Fibroblast of skin of abdomen (primary cell): ENCODE measurements at regions not wholly inside any gene's neighbourhood (a gene's known extent, or its start where the extent isn't known, plus 50 kb on each side); places are given as distances from the start of the nearest gene placed in this dataset.
"Not testable (repeated sequence)": the region's sequence is repeated elsewhere in the genome, so short reads cannot be mapped to it uniquely, and the experiment has no call there.

Experiments used
- DNase-seq: peaks from one replicate; pipeline ENCODE4 v3.0.0-alpha.2; 2013

- peak; percentile 94 for DNase-seq
These were observed 143.9 kb upstream of the FN1 start for GRCh38 chr2:215579809-215580208.

- DNase-seq: peak; percentile 21
These were observed 141.5 kb upstream of the FN1 start for GRCh38 chr2:215577356-215577755.

- no peak for DNase-seq
These were observed 140.7 kb upstream of the FN1 start for GRCh38 chr2:215576572-215576971.

GRCh38 chr2:215573496-215573895 lies 137.6 kb upstream of the FN1 start:
- no peak for DNase-seq

DNA sequence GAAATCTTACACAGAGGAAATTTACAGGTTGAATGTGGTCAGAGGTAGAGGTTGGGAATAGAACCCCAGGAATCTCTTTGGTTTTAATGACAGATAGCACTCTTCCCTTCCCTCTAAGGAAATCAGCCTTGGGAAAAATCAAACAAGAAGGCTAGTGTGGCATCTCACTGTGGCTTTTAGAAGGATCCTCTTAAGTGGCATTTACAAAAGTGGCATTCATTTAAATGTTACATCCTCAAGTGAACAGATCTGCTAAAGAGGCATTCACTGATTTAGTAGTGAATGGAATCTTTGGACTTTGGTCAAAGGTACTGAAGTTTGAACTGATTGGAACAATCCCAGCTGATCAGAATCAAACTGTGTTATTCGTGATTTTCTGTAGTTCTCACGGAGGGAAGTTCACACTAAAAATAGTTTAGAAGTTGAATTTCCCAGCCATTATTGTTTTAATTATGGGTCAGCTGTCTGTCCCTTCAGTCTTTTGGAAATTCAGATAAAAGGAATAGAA lies 136.5 kb upstream of the FN1 start:
- no peak for DNase-seq

- no peak for DNase-seq
These were observed 135.8 kb upstream of the FN1 start for GRCh38 chr2:215571689-215572088.

GRCh38 chr2:215567504-215567903 lies 131.6 kb upstream of the FN1 start:
- DNase-seq: no peak

GRCh38 chr2:215565897-215566296 lies 130.0 kb upstream of the FN1 start:
- no peak for DNase-seq

DNA sequence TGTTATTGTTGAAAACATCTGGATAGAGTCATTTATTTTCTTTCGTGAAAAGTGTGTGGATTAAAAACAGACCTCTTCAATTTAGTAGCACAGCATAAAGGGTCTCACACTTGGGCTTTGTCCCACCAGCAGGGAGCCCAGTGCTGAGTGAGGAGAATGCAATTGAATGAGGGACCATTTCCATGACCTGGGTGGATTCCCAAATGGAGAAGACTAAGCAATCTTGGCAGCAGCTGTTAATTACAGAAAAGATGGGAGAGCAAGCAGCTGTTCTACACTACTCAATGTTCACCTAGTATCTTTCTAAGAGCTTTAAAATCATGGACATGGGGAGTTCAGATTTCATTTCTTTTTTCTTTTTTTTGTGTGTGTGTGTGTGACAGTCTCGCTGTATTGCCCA lies 121.8 kb upstream of the FN1 start:
- DNase-seq: no peak

GRCh38 chr2:215556979-215557378 lies 121.1 kb upstream of the FN1 start:
- DNase-seq: peak; percentile 50

GRCh38 chr2:215554689-215555498 lies 119.0 kb upstream of the FN1 start:
- DNase-seq: peak; percentile 90

- DNase-seq: no peak
These were observed 118.1 kb upstream of the FN1 start for GRCh38 chr2:215553946-215554345.

GRCh38 chr2:215552144-215552580 lies 116.3 kb upstream of the FN1 start:
- no peak for DNase-seq

GRCh38 chr2:215550331-215550730 lies 114.5 kb upstream of the FN1 start:
- DNase-seq: no peak

- DNase-seq: peak; percentile 24
These were observed 112.8 kb upstream of the FN1 start for GRCh38 chr2:215548714-215549113.

DNA sequence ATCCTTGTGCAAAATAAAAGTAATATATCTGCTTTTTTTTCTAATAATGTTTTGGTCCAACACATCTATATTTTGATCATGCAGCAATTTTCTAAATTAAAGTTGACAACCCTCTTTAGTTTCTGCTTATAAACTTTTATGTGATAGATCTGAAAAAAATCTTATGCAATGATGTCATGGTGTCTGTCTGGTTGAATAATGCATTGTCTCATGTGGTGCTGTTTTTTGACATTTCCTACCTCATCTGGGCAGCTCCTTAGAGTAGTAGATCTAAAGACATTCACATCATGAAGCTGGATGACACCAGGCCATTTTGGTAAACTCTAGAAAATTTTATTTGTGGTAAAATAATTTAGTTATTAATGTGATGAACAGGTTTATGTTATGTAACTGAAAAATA lies 106.8 kb upstream of the FN1 start:
- DNase-seq: peak; percentile 40

- peak; percentile 96 for DNase-seq
These were observed 104.8 kb upstream of the FN1 start for GRCh38 chr2:215540658-215541057.

DNA sequence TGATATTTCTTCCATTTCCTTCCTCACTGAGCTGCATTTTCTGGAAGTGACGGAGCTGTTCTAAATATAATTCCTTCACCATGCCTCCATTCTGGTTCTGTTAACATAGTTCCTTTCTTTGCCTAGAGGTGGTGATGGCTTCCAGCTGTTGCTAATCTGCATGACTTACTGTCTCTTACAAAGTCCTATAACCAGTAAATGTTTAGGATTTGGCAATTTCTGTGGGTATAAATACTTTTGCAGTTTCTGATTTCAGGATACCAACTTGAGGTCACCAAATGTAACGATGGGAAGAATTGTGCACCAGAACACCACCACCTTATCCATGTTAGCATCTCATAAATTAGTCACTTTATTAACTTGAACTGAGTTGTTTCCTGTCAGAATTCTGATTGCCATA lies 101.7 kb upstream of the FN1 start:
- DNase-seq: peak; percentile 94

GRCh38 chr2:215536510-215536909 lies 100.6 kb upstream of the FN1 start:
- peak; percentile 73 for DNase-seq

- peak; percentile 22 for DNase-seq
These were observed 99.9 kb upstream of the FN1 start for GRCh38 chr2:215535741-215536140.

GRCh38 chr2:215535125-215535668 lies 99.3 kb upstream of the FN1 start:
- DNase-seq: peak; percentile 86

DNA sequence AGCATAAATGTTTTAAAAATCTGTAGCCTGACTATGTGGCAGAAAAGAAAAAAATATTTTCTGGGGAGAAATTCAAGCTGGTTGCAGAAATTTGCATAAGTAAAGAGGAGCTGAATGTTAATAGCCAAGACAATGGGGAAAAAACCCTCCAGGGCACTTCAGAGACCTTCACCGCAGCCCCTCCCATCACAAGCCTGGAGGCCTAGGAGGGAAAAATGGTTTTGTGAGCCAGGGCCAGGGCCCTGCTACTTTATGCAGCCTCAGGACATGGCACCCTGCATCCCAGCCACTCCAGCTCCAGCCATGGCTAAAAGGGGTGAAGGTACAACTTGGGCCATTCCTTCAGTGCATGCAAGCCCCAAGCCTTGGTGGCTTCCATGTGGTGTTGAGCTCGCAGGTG lies 97.8 kb upstream of the FN1 start:
- not testable (repeated sequence) for DNase-seq

DNA sequence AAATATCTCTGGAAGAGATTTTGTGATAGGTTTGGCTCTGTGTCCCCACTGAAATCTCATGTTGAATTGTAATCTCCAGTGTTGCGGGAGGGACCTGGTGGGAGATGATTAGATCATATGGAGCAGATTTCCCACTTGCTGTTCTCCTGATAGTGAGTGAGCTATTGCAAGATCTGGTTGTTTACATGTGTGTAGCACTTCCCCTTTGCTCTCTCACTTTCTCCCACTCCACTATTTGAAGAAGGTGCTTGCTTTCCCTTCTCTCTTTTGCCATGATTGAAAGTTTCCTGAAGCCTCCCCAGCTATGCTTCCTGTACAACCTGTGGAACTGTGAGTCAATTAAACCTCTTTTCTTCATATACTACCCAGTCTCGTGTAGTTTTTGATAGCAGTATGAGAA lies 97.0 kb upstream of the FN1 start:
- no peak for DNase-seq

GRCh38 chr2:215531284-215531683 lies 95.4 kb upstream of the FN1 start:
- DNase-seq: peak; percentile 61
